OCI-LY3 (cell line): ENCODE measurements at regions not wholly inside any gene's neighbourhood (a gene's known extent, or its start where the extent isn't known, plus 50 kb on each side); places are given as distances from the start of the nearest gene placed in this dataset.

Source experiments
- EZH2phosphoT487 ChIP-seq: fragments of 200-600 bp; shearing (Covaris generic); IDR thresholded peaks from 2 replicates; pipeline ENCODE4 v1.6.1; 2018; ENCODE audit warnings: antibody characterized with exemption, mixed run types, low read depth
- TF ChIP-seq, protein P1 (sequence below): fragments of 200-600, 300-600 bp; sonication (generic); IDR thresholded peaks from 2 replicates; pipeline ENCODE4 v1.5.1; 2014; ENCODE audit warnings: antibody characterized with exemption, low read length, low read depth

GRCh38 chr2:234427081-234428061 lies 69.5 kb downstream of the ARL4C start:
- TF ChIP-seq, protein P1, sequence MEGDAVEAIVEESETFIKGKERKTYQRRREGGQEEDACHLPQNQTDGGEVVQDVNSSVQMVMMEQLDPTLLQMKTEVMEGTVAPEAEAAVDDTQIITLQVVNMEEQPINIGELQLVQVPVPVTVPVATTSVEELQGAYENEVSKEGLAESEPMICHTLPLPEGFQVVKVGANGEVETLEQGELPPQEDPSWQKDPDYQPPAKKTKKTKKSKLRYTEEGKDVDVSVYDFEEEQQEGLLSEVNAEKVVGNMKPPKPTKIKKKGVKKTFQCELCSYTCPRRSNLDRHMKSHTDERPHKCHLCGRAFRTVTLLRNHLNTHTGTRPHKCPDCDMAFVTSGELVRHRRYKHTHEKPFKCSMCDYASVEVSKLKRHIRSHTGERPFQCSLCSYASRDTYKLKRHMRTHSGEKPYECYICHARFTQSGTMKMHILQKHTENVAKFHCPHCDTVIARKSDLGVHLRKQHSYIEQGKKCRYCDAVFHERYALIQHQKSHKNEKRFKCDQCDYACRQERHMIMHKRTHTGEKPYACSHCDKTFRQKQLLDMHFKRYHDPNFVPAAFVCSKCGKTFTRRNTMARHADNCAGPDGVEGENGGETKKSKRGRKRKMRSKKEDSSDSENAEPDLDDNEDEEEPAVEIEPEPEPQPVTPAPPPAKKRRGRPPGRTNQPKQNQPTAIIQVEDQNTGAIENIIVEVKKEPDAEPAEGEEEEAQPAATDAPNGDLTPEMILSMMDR: no peak
- TF ChIP-seq EZH2phosphoT487: no peak
